ENCODE measurements at regions not wholly inside any gene's neighbourhood (a gene's known extent, or its start where the extent isn't known, plus 50 kb on each side); places are given as distances from the start of the nearest gene placed in this dataset.

GRCh38 chr5:91885291-91886265, 502.5 kb upstream of the ARRDC3 start:
- DNase-seq = peak in 1 of 56 donors; percentile 0

GRCh38 chr5:91884036-91884435, 500.9 kb upstream of the ARRDC3 start:
- DNase-seq = no peak

DNA sequence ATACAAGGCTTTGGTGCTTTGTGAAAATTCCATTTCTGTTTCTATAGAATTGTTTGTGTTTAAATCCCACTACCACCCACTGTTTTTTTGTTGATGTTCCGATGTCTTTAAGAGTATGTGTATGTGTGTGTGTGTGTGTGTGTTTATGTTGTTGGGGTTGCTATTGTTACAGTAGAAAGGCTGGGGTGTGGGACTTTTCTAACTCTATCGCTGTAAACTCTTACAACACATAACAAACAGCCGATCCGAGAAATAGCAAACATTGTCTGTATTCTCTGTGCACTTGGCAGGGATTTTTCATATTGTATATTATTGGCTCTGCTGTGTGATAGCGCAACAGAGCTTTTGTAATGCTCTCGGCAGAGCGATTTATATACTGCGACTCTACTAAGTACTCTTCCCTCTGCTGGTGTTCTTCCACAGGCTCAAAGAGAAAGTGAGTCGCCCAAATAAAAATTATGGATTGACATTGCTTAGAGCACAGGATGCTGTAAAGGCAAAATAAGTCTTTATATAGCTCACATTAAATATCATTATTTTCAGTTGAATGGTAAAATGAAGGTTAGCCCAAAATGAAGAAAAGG, 492.2 kb upstream of the ARRDC3 start:
- DNase-seq = no peak

DNA sequence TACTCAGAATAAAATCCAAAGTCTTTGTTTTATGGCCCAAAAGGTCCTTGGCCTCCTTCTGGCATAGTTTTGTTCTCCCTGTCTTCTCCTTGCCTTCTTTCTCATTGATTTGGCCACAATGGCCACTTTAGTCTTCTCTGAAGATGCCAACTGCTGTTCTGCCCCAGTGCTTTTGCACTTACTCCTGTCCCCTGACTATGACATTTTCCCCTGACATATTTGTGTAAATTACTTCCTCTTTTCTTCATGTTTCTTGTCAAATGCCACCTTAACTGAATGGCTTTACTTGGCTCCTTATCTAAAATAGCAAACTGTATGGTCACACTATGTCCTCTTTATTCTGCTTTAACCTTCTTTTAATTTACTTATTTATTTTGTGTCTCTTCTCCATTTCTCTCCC, 484.7 kb upstream of the ARRDC3 start:
- no peak for DNase-seq

GRCh38 chr5:91865915-91866314, 482.8 kb upstream of the ARRDC3 start:
- DNase-seq = no peak

- DNase-seq = no peak
These were observed 481.8 kb upstream of the ARRDC3 start for GRCh38 chr5:91864962-91865361.

DNA sequence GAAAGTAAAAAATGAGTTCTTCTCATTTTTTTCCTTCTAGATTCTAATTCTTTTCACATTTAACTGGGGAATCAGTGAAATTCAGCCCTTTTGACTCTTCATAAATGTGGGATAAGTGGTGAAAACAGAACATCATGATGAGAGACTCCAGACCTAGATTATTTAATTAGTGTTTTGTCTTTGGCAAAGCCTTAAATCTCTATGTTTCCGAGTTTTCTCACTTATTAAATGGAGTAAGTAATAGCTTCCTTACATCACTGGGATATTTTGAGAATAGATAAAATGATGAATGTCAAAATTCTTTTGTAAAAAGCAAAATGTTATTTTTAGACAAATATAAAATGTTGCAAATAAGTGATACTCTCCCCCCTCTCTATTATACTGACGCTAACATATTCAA, 468.6 kb upstream of the ARRDC3 start:
- DNase-seq = no peak

DNA sequence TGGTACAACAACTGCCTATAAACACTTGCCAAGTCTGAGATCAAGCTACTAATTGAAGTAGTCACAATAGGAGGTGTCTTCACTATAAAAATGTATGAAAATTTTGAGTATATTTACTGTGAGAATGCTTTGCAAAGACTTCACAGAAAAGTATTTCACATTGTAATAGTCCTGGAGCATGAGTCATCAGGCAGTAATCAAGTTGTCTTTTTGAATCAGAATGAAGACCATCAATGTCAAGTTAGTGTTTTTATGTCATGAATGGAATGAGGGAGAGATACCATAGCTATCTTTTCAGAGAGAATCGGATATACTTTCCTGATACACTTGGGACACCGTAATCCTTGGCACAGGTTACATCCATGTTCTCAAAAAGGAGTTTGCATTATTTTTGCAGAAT, 466.9 kb upstream of the ARRDC3 start:
- no peak for DNase-seq

- no peak for DNase-seq
These were observed 466.0 kb upstream of the ARRDC3 start for GRCh38 chr5:91849069-91849468.

- no peak for DNase-seq
These were observed 465.3 kb upstream of the ARRDC3 start for GRCh38 chr5:91848453-91848852.

DNA sequence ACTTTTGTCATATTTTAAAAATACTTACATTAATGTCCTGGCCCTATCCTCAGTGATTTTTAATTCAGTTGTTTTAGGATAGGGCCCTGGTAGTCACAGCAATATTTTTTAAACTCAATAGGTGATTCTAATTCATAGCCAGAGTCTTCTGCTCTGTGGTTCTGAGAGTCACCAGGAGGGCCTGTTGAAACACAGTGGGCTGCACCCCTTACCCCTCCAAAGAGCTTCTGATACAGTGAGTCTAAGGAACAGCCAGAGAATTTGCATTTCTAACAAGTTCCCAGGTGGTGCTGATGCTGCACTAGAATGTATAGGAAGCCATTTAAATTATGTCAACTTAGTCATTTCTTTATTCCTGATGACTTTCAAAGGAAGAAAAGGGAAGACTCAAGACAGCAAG, 458.3 kb upstream of the ARRDC3 start:
- no peak for DNase-seq

- DNase-seq = no peak
These were observed 457.3 kb upstream of the ARRDC3 start for GRCh38 chr5:91840412-91840811.

DNA sequence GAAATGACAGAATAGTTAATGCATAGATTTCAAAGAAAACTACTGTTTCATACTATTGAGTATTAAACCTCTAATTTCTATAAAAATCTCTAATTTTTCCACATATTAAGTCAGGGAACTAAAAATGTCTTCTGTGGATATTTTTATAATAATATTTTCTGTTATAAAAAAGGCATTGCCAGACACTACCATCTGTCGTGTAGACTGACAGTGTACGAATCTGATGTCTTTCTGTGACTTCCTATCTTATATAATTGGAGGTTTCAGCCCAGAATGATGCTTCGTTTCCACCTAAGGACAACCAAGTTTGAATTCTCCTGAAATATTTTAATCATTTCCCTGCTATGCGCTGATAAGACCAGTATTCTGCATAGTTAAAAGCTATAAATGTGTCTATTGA, 456.6 kb upstream of the ARRDC3 start:
- no peak for DNase-seq

GRCh38 chr5:91839233-91839632, 456.1 kb upstream of the ARRDC3 start:
- no peak for DNase-seq

GRCh38 chr5:91830361-91830953, 447.3 kb upstream of the ARRDC3 start:
- DNase-seq = no peak

GRCh38 chr5:91825618-91826017, 442.5 kb upstream of the ARRDC3 start:
- DNase-seq = no peak

- DNase-seq = no peak
These were observed 441.3 kb upstream of the ARRDC3 start for GRCh38 chr5:91824406-91824805.

DNA sequence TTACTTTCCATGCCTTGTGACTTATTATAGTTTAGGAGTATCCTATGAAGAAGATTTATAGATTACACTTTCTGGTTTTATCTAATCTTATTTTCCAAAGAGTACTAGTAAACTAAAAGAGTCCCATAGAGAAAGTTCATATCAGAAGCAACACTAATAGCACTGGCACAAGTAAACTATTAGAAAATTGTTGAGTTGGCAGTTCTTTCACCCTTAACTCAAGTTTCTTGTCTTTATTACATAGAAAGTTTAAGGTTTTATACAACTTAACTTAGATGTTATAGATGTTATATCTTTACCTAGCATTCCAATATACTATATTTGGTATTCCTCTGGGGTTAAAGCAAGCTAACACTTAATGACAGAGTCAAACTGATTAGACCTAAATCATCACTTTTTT, 437.8 kb upstream of the ARRDC3 start:
- no peak for DNase-seq

GRCh38 chr5:91816681-91817080, 433.6 kb upstream of the ARRDC3 start:
- DNase-seq = no peak

GRCh38 chr5:91797576-91797975, 414.5 kb upstream of the ARRDC3 start:
- DNase-seq = no peak

GRCh38 chr5:91794856-91795548, 411.9 kb upstream of the ARRDC3 start:
- no peak for DNase-seq

DNA sequence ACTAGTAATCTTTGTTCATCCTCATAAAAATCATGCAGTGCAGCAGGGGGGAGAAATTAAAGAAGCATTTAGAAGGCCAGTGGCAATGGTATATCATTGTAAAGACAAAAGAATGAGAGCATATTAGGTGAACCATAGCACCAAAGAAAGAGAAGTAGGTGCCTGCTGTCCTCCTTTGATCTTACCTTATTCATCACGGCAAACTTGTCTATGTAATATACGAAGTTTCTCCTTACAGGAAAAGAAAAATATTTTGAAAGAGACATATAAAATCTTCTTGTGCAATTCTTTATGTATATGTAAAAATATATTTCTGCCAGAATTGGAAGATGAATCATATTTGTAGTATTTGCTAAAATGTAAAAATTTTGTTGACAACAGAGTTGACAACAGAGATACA, 411.3 kb upstream of the ARRDC3 start:
- no peak for DNase-seq

All from amygdala (tissue), 56 donors.